IMR-90 (cell line): ENCODE measurements at regions not wholly inside any gene's neighbourhood (a gene's known extent, or its start where the extent isn't known, plus 50 kb on each side); places are given as distances from the start of the nearest gene placed in this dataset.

ENCODE experiments used
- ATAC-seq: fragments of 200-7000 bp; cut with Tn5 transposase; 2 replicates; pipeline ENCODE4 v1.9.1; 2020; ENCODE audit warnings: low read depth, mild to moderate bottlenecking, moderate library complexity
- BruUV-seq: library from RNA; stranded (reverse); fragments of 400-500 nt; replicated peaks from 2 replicates; lab custom pipeline; 2021; lab: Mats Ljungman, UMichigan
- CTCF ChIA-PET: fragments of 300-600 bp; formaldehyde crosslinking; extraction: SDS; loops from one replicate; lab custom pipeline; 2021; ENCODE audit warnings: antibody characterized with exemption; lab: Yijun Ruan, JAX
- POLR2A ChIA-PET: fragments of 300-600 bp; sonication (Branson Sonifier 250); formaldehyde crosslinking; loops from one replicate; lab custom pipeline; 2022; ENCODE audit warnings: antibody characterized with exemption; ENCODE audit not compliant: unreplicated experiment; lab: Charles Lee
- DNase-seq: peaks from one replicate; pipeline ENCODE4 v3.0.0; 2013
- H2AFZ ChIP-seq: replicated peaks from 2 replicates; pipeline ENCODE3; 2013; ENCODE audit warnings: low read length, mild to moderate bottlenecking; ENCODE audit not compliant: poor library complexity
- H2AK5ac ChIP-seq: 2 replicates; pipeline ENCODE4 v1.6.1; 2013; ENCODE audit warnings: low read depth, low read length, inconsistent platforms
- H2AK9ac ChIP-seq: replicated peaks from 2 replicates; pipeline ENCODE3; 2013; ENCODE audit warnings: mild to moderate bottlenecking, low read depth, low read length, moderate library complexity; ENCODE audit not compliant: poor library complexity
- H2BK120ac ChIP-seq: 2 replicates; pipeline ENCODE4 v1.6.1; 2013; ENCODE audit warnings: low read depth, low read length, inconsistent platforms
- H2BK15ac ChIP-seq: 3 replicates; pipeline ENCODE4 v1.6.1; 2013; ENCODE audit warnings: low read depth, low read length, inconsistent platforms
- H2BK20ac ChIP-seq: 2 replicates; pipeline ENCODE4 v1.6.1; 2013; ENCODE audit warnings: low read depth, mild to moderate bottlenecking, inconsistent platforms, low read length, moderate library complexity
- H2BK5ac ChIP-seq: 2 replicates; pipeline ENCODE4 v1.6.1; 2013; ENCODE audit warnings: mild to moderate bottlenecking, low read depth, low read length, inconsistent platforms; ENCODE audit not compliant: poor library complexity, severe bottlenecking
- H3K14ac ChIP-seq: replicated peaks from 2 replicates; pipeline ENCODE4 v1.6.1; 2013; ENCODE audit warnings: low read depth, low read length, inconsistent platforms
- H3K18ac ChIP-seq: 2 replicates; pipeline ENCODE4 v1.6.1; 2013; ENCODE audit warnings: low read depth, low read length, control low read depth
- H3K23ac ChIP-seq: 2 replicates; pipeline ENCODE4 v1.6.1; 2013; ENCODE audit warnings: low read depth, low read length, inconsistent platforms
- H3K27ac ChIP-seq: 2 replicates; pipeline ENCODE4 v1.5.1; 2013; ENCODE audit warnings: mild to moderate bottlenecking, control low read depth, low read length; ENCODE audit not compliant: insufficient read depth
- H3K27me3 ChIP-seq: 2 replicates; pipeline ENCODE4 v1.6.1; 2013; ENCODE audit warnings: low read length; ENCODE audit not compliant: control insufficient read depth, insufficient read depth
- H3K36me3 ChIP-seq: 2 replicates; pipeline ENCODE4 v1.6.1; 2013; ENCODE audit warnings: low read length, mixed read lengths; ENCODE audit not compliant: control insufficient read depth, insufficient read depth
- H3K4ac ChIP-seq: 2 replicates; pipeline ENCODE4 v1.6.1; 2013; ENCODE audit warnings: low read depth, low read length, inconsistent platforms
- H3K4me1 ChIP-seq: 2 replicates; pipeline ENCODE4 v1.6.1; 2013; ENCODE audit warnings: low read length, mixed read lengths; ENCODE audit not compliant: control insufficient read depth, insufficient read depth
- H3K4me2 ChIP-seq: 2 replicates; pipeline ENCODE4 v1.6.1; 2013; ENCODE audit warnings: low read depth, mild to moderate bottlenecking, control low read depth, low read length, moderate library complexity
- H3K4me3 ChIP-seq: 2 replicates; pipeline ENCODE4 v1.5.1; 2013; ENCODE audit warnings: low read depth, mild to moderate bottlenecking, control low read depth, low read length, moderate library complexity; ENCODE audit not compliant: insufficient read depth
- H3K56ac ChIP-seq: 2 replicates; pipeline ENCODE4 v1.6.1; 2013; ENCODE audit warnings: low read length, inconsistent platforms; ENCODE audit not compliant: insufficient read depth; ENCODE audit errors: extremely low read depth
- H3K79me1 ChIP-seq, 2 experiments: 2 replicates each; pipeline ENCODE4 v1.6.1; 2013; ENCODE audit warnings: low read length in 2 of 2, inconsistent platforms in 1 of 2, low read depth in 1 of 2
- H3K9ac ChIP-seq: 2 replicates; pipeline ENCODE4 v1.6.1; 2013; ENCODE audit warnings: low read depth, low read length, control low read depth
- H3K9me1 ChIP-seq: 2 replicates; pipeline ENCODE4 v1.6.1; 2013; ENCODE audit warnings: low read length, inconsistent platforms; ENCODE audit not compliant: insufficient read depth
- H3K9me3 ChIP-seq: 2 replicates; pipeline ENCODE4 v1.6.1; 2013; ENCODE audit warnings: low read length; ENCODE audit not compliant: control insufficient read depth, insufficient read depth
- H4K20me1 ChIP-seq: 2 replicates; pipeline ENCODE4 v1.6.1; 2013; ENCODE audit warnings: low read length, inconsistent platforms; ENCODE audit not compliant: insufficient read depth
- H4K5ac ChIP-seq: 2 replicates; pipeline ENCODE4 v1.6.1; 2013; ENCODE audit warnings: mild to moderate bottlenecking, low read depth, low read length, control low read depth
- H4K8ac ChIP-seq, 2 experiments: 2 replicates each; pipeline ENCODE4 v1.6.1; 2013; ENCODE audit warnings: low read depth in 2 of 2, low read length in 2 of 2, control low read depth in 1 of 2, inconsistent platforms in 1 of 2
- H4K91ac ChIP-seq: 2 replicates; pipeline ENCODE4 v1.6.1; 2013; ENCODE audit warnings: low read depth, low read length, inconsistent platforms; ENCODE audit not compliant: insufficient read depth
- BHLHE40 ChIP-seq: fragments of 150-350 bp; IDR thresholded peaks from 2 replicates; pipeline ENCODE4 v1.6.1; 2016; ENCODE audit warnings: mild to moderate bottlenecking, low read depth, low read length
- CEBPB ChIP-seq: IDR thresholded peaks from 2 replicates; pipeline ENCODE4 v1.6.1; 2012; ENCODE audit warnings: low read depth, low read length, improper control_type of control experiment
- CHD1 ChIP-seq: IDR thresholded peaks from 2 replicates; pipeline ENCODE4 v1.6.1; 2012; ENCODE audit warnings: low read depth, low read length, improper control_type of control experiment
- FOS ChIP-seq: fragments of 150-350 bp; IDR thresholded peaks from 2 replicates; pipeline ENCODE4 v1.6.1; 2016; ENCODE audit warnings: low read depth, low read length
- MAFK ChIP-seq: IDR thresholded peaks from 2 replicates; pipeline ENCODE4 v1.6.1; 2012; ENCODE audit warnings: low read depth, low read length, improper control_type of control experiment
- MAZ ChIP-seq: IDR thresholded peaks from 2 replicates; pipeline ENCODE4 v1.6.1; 2012; ENCODE audit warnings: low read depth, mild to moderate bottlenecking, low read length, improper control_type of control experiment, moderate library complexity, borderline replicate concordance
- MXI1 ChIP-seq: IDR thresholded peaks from 2 replicates; pipeline ENCODE4 v1.6.1; 2012; ENCODE audit warnings: low read depth, mild to moderate bottlenecking, low read length, moderate library complexity, borderline replicate concordance
- NFE2L2 ChIP-seq: fragments of 150-350 bp; IDR thresholded peaks from 2 replicates; pipeline ENCODE4 v1.6.1; 2016; ENCODE audit warnings: low read depth, mild to moderate bottlenecking, low read length
- POLR2A ChIP-seq: IDR thresholded peaks from 2 replicates; pipeline ENCODE4 v1.6.1; 2012; ENCODE audit warnings: mild to moderate bottlenecking, low read depth, low read length
- RAD21 ChIP-seq: IDR thresholded peaks from 2 replicates; pipeline ENCODE4 v1.6.1; 2012; ENCODE audit warnings: low read length, improper control_type of control experiment
- RCOR1 ChIP-seq: IDR thresholded peaks from 2 replicates; pipeline ENCODE4 v1.6.1; 2012; ENCODE audit warnings: mild to moderate bottlenecking, low read length, improper control_type of control experiment; ENCODE audit not compliant: insufficient replicate concordance
- RFX5 ChIP-seq: IDR thresholded peaks from 2 replicates; pipeline ENCODE4 v1.8.0; 2012; ENCODE audit warnings: low read depth, mild to moderate bottlenecking, low read length, moderate library complexity
- SMC3 ChIP-seq: fragments of 150-350 bp; IDR thresholded peaks from 2 replicates; pipeline ENCODE4 v1.6.1; 2016; ENCODE audit warnings: low read depth, mild to moderate bottlenecking, antibody characterized with exemption, low read length, moderate library complexity
- WGBS, 2 experiments: methylation state at CpG; one replicate each; pipeline versions ENCODE4 v1.1.5 to v1.1.7; 2013; ENCODE audit warnings: missing lambda C conversion rate in 2 of 2; ENCODE audit not compliant: insufficient read length in 1 of 2; ENCODE audit errors: extremely low coverage in 2 of 2; 5-methylcytosine and 5-hydroxymethylcytosine counted together
- dilution Hi-C: fragments of 300-500 bp; cut with HindIII; formaldehyde crosslinking; loops from one replicate; pipeline ENCODE4 v1.14.3; 2018; ENCODE audit warnings: low sequenced_read_pairs; ENCODE audit not compliant: unreplicated experiment
- in situ Hi-C: fragments of 300-500 bp; cut with MboI; formaldehyde crosslinking; loops from 3 replicates; pipeline ENCODE4 v1.14.3; 2019; ENCODE audit warnings: low sequenced_read_pairs, inconsistent platforms, mixed read lengths
- intact Hi-C: fragments of 100-400 bp; cut with micrococcal nuclease; formaldehyde crosslinking; loops from 2 replicates; pipeline ENCODE4 v1.10.0; 2022
- TF ChIP-seq, protein P1 (sequence below): fragments of 150-350 bp; IDR thresholded peaks from 2 replicates; pipeline ENCODE4 v1.6.1; 2016; ENCODE audit warnings: low read depth, mild to moderate bottlenecking, low read length, moderate library complexity, borderline replicate concordance
- TF ChIP-seq, protein P2 (sequence below): conservative IDR thresholded peaks from 2 replicates; pipeline ENCODE4 v1.5.1; 2012; ENCODE audit warnings: mild to moderate bottlenecking, low read depth, low read length, improper control_type of control experiment
- TF ChIP-seq, protein P3 (sequence below): fragments of 150-350 bp; IDR thresholded peaks from 2 replicates; pipeline ENCODE4 v1.6.1; 2017; ENCODE audit warnings: mild to moderate bottlenecking, antibody characterized with exemption, low read length, low read depth

DNA sequence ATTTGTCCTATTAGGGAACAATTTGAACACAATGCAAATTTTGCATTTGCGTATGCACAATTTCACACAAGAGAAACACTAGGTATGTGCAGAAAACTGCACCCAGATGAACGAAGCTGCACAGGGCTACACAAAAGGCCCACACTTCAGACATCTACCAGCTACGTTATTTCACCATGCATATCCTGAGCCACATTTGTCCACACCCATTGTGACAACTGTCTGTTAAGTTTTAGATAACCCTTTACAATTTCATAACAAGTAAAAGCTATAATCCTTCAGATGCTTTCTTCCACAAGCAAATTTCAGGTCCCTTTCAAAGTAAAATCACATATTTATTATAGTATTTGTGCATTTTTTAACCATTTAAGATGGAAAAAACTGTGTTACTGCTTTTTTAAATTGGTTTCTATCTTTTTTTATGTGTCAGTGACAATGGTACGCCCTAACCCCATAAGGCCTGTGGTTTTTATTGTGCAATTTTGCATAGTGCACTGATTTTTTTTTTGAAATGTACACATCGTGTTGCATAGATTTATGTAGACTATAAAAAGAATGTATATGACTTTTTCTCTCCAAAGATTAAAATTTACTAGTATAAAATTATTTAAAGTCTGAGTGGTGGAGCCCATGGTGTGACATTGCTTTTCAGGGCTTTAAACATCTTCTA lies 87.8 kb upstream of the BTG1 start:
- Histone ChIP-seq H3K9ac (no peak overlapping the region), H2BK120ac (no peak overlapping the region), H2AFZ (no peak overlapping the region), H2BK20ac (no peak overlapping the region), H2AK9ac (no peak overlapping the region), H3K27me3 (no peaks in the 10 kb centered on the region), H3K56ac (no peak overlapping the region), H3K9me1 (no peaks in the 10 kb centered on the region), H4K8ac (no peak overlapping the region), H3K9me3 (no peaks in the 10 kb centered on the region), H2BK15ac (no peak overlapping the region), H3K18ac (no peak overlapping the region), H2BK5ac (no peak overlapping the region), H3K23ac (no peak overlapping the region), H3K36me3 (no peaks in the 10 kb centered on the region), H3K14ac (no peak overlapping the region), H3K79me1 (no peaks in the 10 kb centered on the region), H4K5ac (no peak overlapping the region), H3K4me1 (no peaks in the 10 kb centered on the region), H2AK5ac (no peak overlapping the region), H3K4ac (no peak overlapping the region), H3K4me2 (no peak overlapping the region), H3K27ac (no peak overlapping the region), H4K91ac (no peak overlapping the region), H3K4me3 (no peak overlapping the region), H4K20me1 (no peaks in the 10 kb centered on the region)
- intact Hi-C loops (no loop called here), in situ Hi-C loops (no loop called here), dilution Hi-C loops (no loop called here)
- CTCF ChIA-PET, result no interaction called here
- POLR2A ChIA-PET, result no interaction called here
- 77% methylated on average over 2 of the region's 5 CpGs; no CpG with 5 or more reads in 1 of the 2 experiments for WGBS, 2 experiments
- TF ChIP-seq CHD1, result no peak
- no peak for TF ChIP-seq RAD21
- TF ChIP-seq, protein P1, sequence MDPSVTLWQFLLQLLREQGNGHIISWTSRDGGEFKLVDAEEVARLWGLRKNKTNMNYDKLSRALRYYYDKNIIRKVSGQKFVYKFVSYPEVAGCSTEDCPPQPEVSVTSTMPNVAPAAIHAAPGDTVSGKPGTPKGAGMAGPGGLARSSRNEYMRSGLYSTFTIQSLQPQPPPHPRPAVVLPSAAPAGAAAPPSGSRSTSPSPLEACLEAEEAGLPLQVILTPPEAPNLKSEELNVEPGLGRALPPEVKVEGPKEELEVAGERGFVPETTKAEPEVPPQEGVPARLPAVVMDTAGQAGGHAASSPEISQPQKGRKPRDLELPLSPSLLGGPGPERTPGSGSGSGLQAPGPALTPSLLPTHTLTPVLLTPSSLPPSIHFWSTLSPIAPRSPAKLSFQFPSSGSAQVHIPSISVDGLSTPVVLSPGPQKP, result no peak
- no peak for TF ChIP-seq FOS
- TF ChIP-seq SMC3, result no peak
- TF ChIP-seq MAZ, result no peak
- TF ChIP-seq CEBPB, result no peak
- TF ChIP-seq, protein P2, sequence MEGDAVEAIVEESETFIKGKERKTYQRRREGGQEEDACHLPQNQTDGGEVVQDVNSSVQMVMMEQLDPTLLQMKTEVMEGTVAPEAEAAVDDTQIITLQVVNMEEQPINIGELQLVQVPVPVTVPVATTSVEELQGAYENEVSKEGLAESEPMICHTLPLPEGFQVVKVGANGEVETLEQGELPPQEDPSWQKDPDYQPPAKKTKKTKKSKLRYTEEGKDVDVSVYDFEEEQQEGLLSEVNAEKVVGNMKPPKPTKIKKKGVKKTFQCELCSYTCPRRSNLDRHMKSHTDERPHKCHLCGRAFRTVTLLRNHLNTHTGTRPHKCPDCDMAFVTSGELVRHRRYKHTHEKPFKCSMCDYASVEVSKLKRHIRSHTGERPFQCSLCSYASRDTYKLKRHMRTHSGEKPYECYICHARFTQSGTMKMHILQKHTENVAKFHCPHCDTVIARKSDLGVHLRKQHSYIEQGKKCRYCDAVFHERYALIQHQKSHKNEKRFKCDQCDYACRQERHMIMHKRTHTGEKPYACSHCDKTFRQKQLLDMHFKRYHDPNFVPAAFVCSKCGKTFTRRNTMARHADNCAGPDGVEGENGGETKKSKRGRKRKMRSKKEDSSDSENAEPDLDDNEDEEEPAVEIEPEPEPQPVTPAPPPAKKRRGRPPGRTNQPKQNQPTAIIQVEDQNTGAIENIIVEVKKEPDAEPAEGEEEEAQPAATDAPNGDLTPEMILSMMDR, result no peak
- no peak for TF ChIP-seq NFE2L2
- TF ChIP-seq RFX5, result no peak
- TF ChIP-seq MAFK, result no peak
- TF ChIP-seq MXI1, result no peak
- no peak for TF ChIP-seq BHLHE40
- TF ChIP-seq, protein P3, sequence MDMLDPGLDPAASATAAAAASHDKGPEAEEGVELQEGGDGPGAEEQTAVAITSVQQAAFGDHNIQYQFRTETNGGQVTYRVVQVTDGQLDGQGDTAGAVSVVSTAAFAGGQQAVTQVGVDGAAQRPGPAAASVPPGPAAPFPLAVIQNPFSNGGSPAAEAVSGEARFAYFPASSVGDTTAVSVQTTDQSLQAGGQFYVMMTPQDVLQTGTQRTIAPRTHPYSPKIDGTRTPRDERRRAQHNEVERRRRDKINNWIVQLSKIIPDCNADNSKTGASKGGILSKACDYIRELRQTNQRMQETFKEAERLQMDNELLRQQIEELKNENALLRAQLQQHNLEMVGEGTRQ, result no peak
- no peak for TF ChIP-seq RCOR1
- TF ChIP-seq POLR2A, result no peak
- no TSS peak for BruUV-seq
- ATAC-seq, result no peak
- DNase-seq, result no peak
